ENCODE measurements at regions not wholly inside any gene's neighbourhood (a gene's known extent, or its start where the extent isn't known, plus 50 kb on each side); places are given as distances from the start of the nearest gene placed in this dataset.
A peak's percentile ranks its signal among the peaks of the same experiment; 100 is the strongest.
"Not testable (repeated sequence)": the region's sequence is repeated elsewhere in the genome, so short reads cannot be mapped to it uniquely, and the experiment has no call there.

GRCh38 chr6:71766796-71767195 lies 119.6 kb upstream of the RIMS1 start:
- intact Hi-C loops (cut with DNase I) = no loop called here
- no peaks in the 10 kb centered on the region for H3K4me1 ChIP-seq
- TF ChIP-seq CTCF (IDR thresholded peaks at IDR 0.05) = no peak
- no peak overlapping the region for H3K4me3 ChIP-seq
- H3K27me3 ChIP-seq = no peaks in the 10 kb centered on the region
- H3K9me3 ChIP-seq = no peaks in the 10 kb centered on the region
- H3K36me3 ChIP-seq = no peaks in the 10 kb centered on the region
- no peak overlapping the region for H3K27ac ChIP-seq
- DNase-seq = no peak
- no peak for ATAC-seq

DNA sequence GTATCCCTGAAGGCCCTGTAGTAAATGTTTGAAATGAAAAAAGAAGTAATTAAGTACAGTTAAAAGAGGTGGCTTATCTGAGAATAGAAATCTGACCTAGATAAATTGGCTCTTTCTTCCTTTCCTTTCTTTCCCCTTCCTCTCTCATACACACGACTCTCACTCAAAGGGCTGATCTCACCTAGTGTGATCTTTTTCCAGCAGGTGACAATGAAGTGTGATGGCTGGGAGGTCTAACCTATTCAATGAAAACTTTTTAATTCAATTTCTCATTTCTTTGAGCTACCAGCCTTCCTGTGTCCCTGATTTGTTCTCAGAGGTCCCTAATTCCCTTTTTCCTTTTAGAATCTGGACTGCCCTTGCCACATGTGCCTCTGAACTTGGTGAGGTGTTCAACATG lies 118.0 kb upstream of the RIMS1 start:
- H3K4me1 ChIP-seq = no peaks in the 10 kb centered on the region
- no peaks in the 10 kb centered on the region for H3K27me3 ChIP-seq
- ATAC-seq = no peak
- intact Hi-C loops (cut with DNase I) = no loop called here
- DNase-seq = no peak
- no peak overlapping the region for H3K4me3 ChIP-seq
- no peak for TF ChIP-seq CTCF (IDR thresholded peaks at IDR 0.05)
- H3K27ac ChIP-seq = no peak overlapping the region
- H3K9me3 ChIP-seq = no peaks in the 10 kb centered on the region
- H3K36me3 ChIP-seq = no peaks in the 10 kb centered on the region

GRCh38 chr6:71808865-71809264 lies 77.5 kb upstream of the RIMS1 start:
- ATAC-seq = no peak
- DNase-seq = no peak
- Histone ChIP-seq H3K27me3 (no peaks in the 10 kb centered on the region), H3K9me3 (peaks cover 0 to 44% of the 10 kb centered on the region in 2 donors), H3K4me3 (no peak overlapping the region), H3K4me1 (no peaks in the 10 kb centered on the region), H3K36me3 (no peaks in the 10 kb centered on the region), H3K27ac (no peak overlapping the region)
- intact Hi-C loops (cut with DNase I) = no loop called here
- TF ChIP-seq CTCF (IDR thresholded peaks at IDR 0.05) = no peak

DNA sequence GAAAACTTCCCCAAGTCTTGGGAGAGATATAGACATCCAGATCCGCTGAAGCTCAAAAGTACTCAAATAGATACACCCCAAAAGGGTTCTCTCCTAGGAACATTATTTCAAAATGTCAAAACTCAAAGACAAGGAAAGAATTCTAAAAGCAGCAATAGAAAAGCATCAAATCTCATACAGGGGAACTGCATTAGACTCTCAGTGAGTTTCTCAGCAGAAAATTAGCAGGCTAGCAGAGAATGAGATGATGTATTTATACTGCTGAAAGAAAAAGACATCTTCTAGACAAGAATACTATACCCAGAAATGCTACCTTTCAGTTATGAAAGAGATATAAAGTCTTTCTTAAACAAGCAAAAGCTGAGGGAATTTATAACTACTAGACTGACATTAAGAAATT lies 75.5 kb upstream of the RIMS1 start:
- H3K27ac ChIP-seq = no peak overlapping the region
- ATAC-seq = no peak
- intact Hi-C loops (cut with DNase I) = no loop called here
- no peaks in the 10 kb centered on the region for H3K4me1 ChIP-seq
- no peaks in the 10 kb centered on the region for H3K36me3 ChIP-seq
- H3K9me3 ChIP-seq = peaks cover 0 to 56% of the 10 kb centered on the region in 2 donors
- H3K27me3 ChIP-seq = no peaks in the 10 kb centered on the region
- no peak for DNase-seq
- TF ChIP-seq CTCF (IDR thresholded peaks at IDR 0.05) = no peak
- H3K4me3 ChIP-seq = no peak overlapping the region

- no peak for ATAC-seq
Measured at GRCh38 chr6:71822625-71823024, 63.7 kb upstream of the RIMS1 start.

GRCh38 chr6:71832110-71832764 lies 54.1 kb upstream of the RIMS1 start:
- H3K36me3 ChIP-seq; H3K27ac ChIP-seq; H3K4me1 ChIP-seq; H3K27me3 ChIP-seq; H3K4me3 ChIP-seq; intact Hi-C loops (cut with DNase I); ATAC-seq: not testable (repeated sequence)
- DNase-seq = peak in 1 of 4 donors; percentile 41
- peaks cover 0 to 13% of the 10 kb centered on the region in 2 donors for H3K9me3 ChIP-seq

More at GRCh38 chr6:71822625-71823024, 63.7 kb upstream of the RIMS1 start:
- no peaks in the 10 kb centered on the region for H3K4me1 ChIP-seq
- intact Hi-C loops (cut with DNase I) = no loop called here
- H3K36me3 ChIP-seq = no peaks in the 10 kb centered on the region
- no peaks in the 10 kb centered on the region for H3K27me3 ChIP-seq
- no peak overlapping the region for H3K27ac ChIP-seq
- H3K9me3 ChIP-seq = peaks cover 0 to 9% of the 10 kb centered on the region in 2 donors
- no peak for DNase-seq
- no peak for TF ChIP-seq CTCF (IDR thresholded peaks at IDR 0.05)
- no peak overlapping the region for H3K4me3 ChIP-seq

All from left lung (tissue), 4 donors.